HEK293 (cell line): ENCODE measurements at regions not wholly inside any gene's neighbourhood (a gene's known extent, or its start where the extent isn't known, plus 50 kb on each side); places are given as distances from the start of the nearest gene placed in this dataset.

Source experiments
- CTCF ChIA-PET: fragments of 350-600 bp; formaldehyde crosslinking; extraction: SDS; loops from one replicate; lab custom pipeline; 2021; ENCODE audit warnings: antibody characterized with exemption; lab: Yijun Ruan, JAX
- POLR2A ChIA-PET: fragments of 300-600 bp; formaldehyde crosslinking; extraction: SDS; loops from one replicate; lab custom pipeline; 2020; ENCODE audit warnings: antibody characterized with exemption, inconsistent platforms; lab: Yijun Ruan, JAX
- H3K27ac ChIP-seq: fragments of 200-500 bp; sonication (Bioruptor generic); 2 replicates; pipeline ENCODE4 v1.5.1; 2014; ENCODE audit warnings: low read depth, low read length, control low read depth, inconsistent platforms; ENCODE audit errors: extremely low read depth
- H3K36me3 ChIP-seq, 2 experiments: fragments of 200-500 bp in 1 of 2; sonication (Bioruptor generic) in 1 of 2; 1 replicate in 1 of 2; 2 replicates in 1 of 2; pipeline ENCODE4 v1.5.1; 2014 to 2017; ENCODE audit warnings: inconsistent platforms in 2 of 2, low read length in 2 of 2; ENCODE audit not compliant: control insufficient read depth in 2 of 2, insufficient read depth in 1 of 2
- H3K4me1 ChIP-seq: fragments of 200-500 bp; sonication (Bioruptor generic); 2 replicates; pipeline ENCODE4 v1.5.1; 2014; ENCODE audit warnings: mild to moderate bottlenecking, low read length, inconsistent platforms; ENCODE audit not compliant: control insufficient read depth, insufficient read depth
- H3K4me3 ChIP-seq: 2 replicates; pipeline ENCODE4 v1.5.1; 2011; ENCODE audit warnings: low read depth, mild to moderate bottlenecking, control low read depth, low read length, moderate library complexity
- H3K9me3 ChIP-seq: fragments of 200-500 bp; sonication (Bioruptor generic); 2 replicates; pipeline ENCODE4 v1.5.1; 2014; ENCODE audit warnings: low read depth, low read length, inconsistent platforms; ENCODE audit not compliant: control insufficient read depth, insufficient read depth
- GLI2 ChIP-seq: fragments of 450-650 bp; formaldehyde crosslinking; IDR thresholded peaks from 2 replicates; pipeline ENCODE4; 2017; ENCODE audit warnings: missing biosample characterization, missing genetic modification characterization, low read depth, borderline replicate concordance
- HOXA7 ChIP-seq: sonication (generic); formaldehyde crosslinking; IDR thresholded peaks from 2 replicates; pipeline ENCODE4 v1.8.1; 2022; ENCODE audit warnings: missing genetic modification reagents, borderline replicate concordance
- MZF1 ChIP-seq: fragments of 450-650 bp; formaldehyde crosslinking; IDR thresholded peaks from 2 replicates; pipeline ENCODE4 v1.5.1; 2017; ENCODE audit warnings: missing biosample characterization, missing genetic modification characterization, borderline replicate concordance
- OSR2 ChIP-seq: fragments of 450-650 bp; formaldehyde crosslinking; IDR thresholded peaks from 2 replicates; pipeline ENCODE4 v1.5.1; 2016; ENCODE audit warnings: missing biosample characterization, missing genetic modification characterization
- SP2 ChIP-seq: fragments of 450-650 bp; formaldehyde crosslinking; IDR thresholded peaks from 2 replicates; pipeline ENCODE4 v1.5.1; 2016; ENCODE audit warnings: missing biosample characterization, missing genetic modification characterization
- YY1 ChIP-seq: fragments of 450-650 bp; formaldehyde crosslinking; IDR thresholded peaks from 2 replicates; pipeline ENCODE4 v1.5.1; 2018; ENCODE audit warnings: missing biosample characterization, missing genetic modification characterization
- ZBTB20 ChIP-seq: fragments of 450-650 bp; formaldehyde crosslinking; IDR thresholded peaks from 2 replicates; pipeline ENCODE4 v1.5.1; 2016; ENCODE audit warnings: missing biosample characterization, missing genetic modification characterization
- ZNF121 ChIP-seq: fragments of 450-650 bp; formaldehyde crosslinking; IDR thresholded peaks from 2 replicates; pipeline ENCODE4 v1.5.1; 2016; ENCODE audit warnings: missing biosample characterization, missing genetic modification characterization
- ZNF174 ChIP-seq: fragments of 450-650 bp; formaldehyde crosslinking; IDR thresholded peaks from 2 replicates; pipeline ENCODE4 v1.5.0; 2017; ENCODE audit warnings: missing biosample characterization, mild to moderate bottlenecking, missing genetic modification characterization
- ZNF2 ChIP-seq: fragments of 450-650 bp; formaldehyde crosslinking; IDR thresholded peaks from 2 replicates; pipeline ENCODE4 v1.5.1; 2016; ENCODE audit warnings: missing biosample characterization, missing genetic modification characterization
- ZNF23 ChIP-seq: fragments of 450-650 bp; formaldehyde crosslinking; IDR thresholded peaks from 2 replicates; pipeline ENCODE4 v1.5.1; 2016; ENCODE audit warnings: missing biosample characterization, missing genetic modification characterization, borderline replicate concordance
- ZNF433 ChIP-seq: fragments of 450-650 bp; formaldehyde crosslinking; IDR thresholded peaks from 2 replicates; pipeline ENCODE4 v1.5.1; 2016; ENCODE audit warnings: missing biosample characterization, missing genetic modification characterization, low read depth
- ZNF530 ChIP-seq: fragments of 450-650 bp; formaldehyde crosslinking; IDR thresholded peaks from 2 replicates; pipeline ENCODE4 v1.5.1; 2016; ENCODE audit warnings: low read depth, missing biosample characterization, missing genetic modification characterization
- ZNF571 ChIP-seq: fragments of 450-650 bp; formaldehyde crosslinking; IDR thresholded peaks from 2 replicates; pipeline ENCODE4 v1.5.0; 2017; ENCODE audit warnings: missing biosample characterization, missing genetic modification characterization
- ZNF621 ChIP-seq: fragments of 450-650 bp; formaldehyde crosslinking; IDR thresholded peaks from 2 replicates; pipeline ENCODE4 v1.5.1; 2017; ENCODE audit warnings: missing biosample characterization, missing genetic modification characterization
- ZNF707 ChIP-seq: fragments of 450-650 bp; formaldehyde crosslinking; IDR thresholded peaks from 2 replicates; pipeline ENCODE4 v1.5.1; 2016; ENCODE audit warnings: missing biosample characterization, missing genetic modification characterization
- ZNF777 ChIP-seq: fragments of 450-650 bp; formaldehyde crosslinking; IDR thresholded peaks from 2 replicates; pipeline ENCODE4 v1.5.1; 2017; ENCODE audit warnings: missing biosample characterization, missing genetic modification characterization, borderline replicate concordance
- ZNF830 ChIP-seq: fragments of 450-650 bp; IDR thresholded peaks from 2 replicates; pipeline ENCODE4 v1.5.0; 2018; ENCODE audit warnings: missing biosample characterization, missing genetic modification characterization, low read depth, mild to moderate bottlenecking, moderate library complexity
- ZNF843 ChIP-seq: fragments of 450-650 bp; formaldehyde crosslinking; IDR thresholded peaks from 2 replicates; pipeline ENCODE4 v1.5.1; 2016; ENCODE audit warnings: missing biosample characterization, missing genetic modification characterization
- ZSCAN23 ChIP-seq: fragments of 450-650 bp; formaldehyde crosslinking; IDR thresholded peaks from 2 replicates; pipeline ENCODE4 v1.5.1; 2016; ENCODE audit warnings: missing biosample characterization, missing genetic modification characterization
- ZXDB ChIP-seq: fragments of 450-650 bp; formaldehyde crosslinking; IDR thresholded peaks from 2 replicates; pipeline ENCODE4 v1.5.1; 2016; ENCODE audit warnings: missing biosample characterization, missing genetic modification characterization
- TF ChIP-seq, protein P1 (sequence below): fragments of 450-650 bp; formaldehyde crosslinking; IDR thresholded peaks from 2 replicates; pipeline ENCODE4 v1.5.1; 2016; ENCODE audit warnings: missing biosample characterization, missing genetic modification characterization
- TF ChIP-seq, protein P2 (sequence below): sonication (generic); formaldehyde crosslinking; IDR thresholded peaks from 2 replicates; pipeline ENCODE4 v1.8.1; 2022; ENCODE audit warnings: mild to moderate bottlenecking, moderate library complexity, missing genetic modification reagents
- TF ChIP-seq, protein P3 (sequence below): fragments of 450-650 bp; formaldehyde crosslinking; IDR thresholded peaks from 2 replicates; pipeline ENCODE4 v1.5.1; 2016; ENCODE audit warnings: missing biosample characterization, missing genetic modification characterization
- TF ChIP-seq, protein P4 (sequence below): fragments of 450-650 bp; formaldehyde crosslinking; IDR thresholded peaks from 2 replicates; pipeline ENCODE4 v1.5.1; 2016; ENCODE audit warnings: missing biosample characterization, missing genetic modification characterization
- TF ChIP-seq, protein P5 (sequence below): fragments of 450-650 bp; formaldehyde crosslinking; IDR thresholded peaks from 2 replicates; pipeline ENCODE4 v1.5.1; 2016; ENCODE audit warnings: missing biosample characterization, missing genetic modification characterization

DNA sequence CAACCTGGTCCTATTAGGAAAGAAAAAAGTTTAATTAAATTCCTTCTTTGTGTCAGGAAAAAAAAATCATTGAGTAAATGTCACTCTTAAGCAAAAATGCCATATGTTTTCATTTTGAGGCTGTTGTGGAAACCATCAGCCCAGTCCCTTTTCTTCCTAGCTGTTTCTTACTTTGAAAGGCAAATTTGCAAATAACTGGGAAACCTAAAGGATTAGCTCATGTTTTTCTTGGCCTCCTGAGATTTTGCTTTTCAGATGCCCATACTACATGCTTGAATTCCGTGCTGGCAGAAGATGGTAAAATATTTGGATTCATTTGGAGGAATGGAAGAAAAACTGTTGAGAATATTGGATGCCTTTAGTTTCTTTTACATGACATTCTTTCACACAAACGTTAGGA is 182.1 kb upstream of the ADAMTS5 start (continued):
- TF ChIP-seq, protein P1, sequence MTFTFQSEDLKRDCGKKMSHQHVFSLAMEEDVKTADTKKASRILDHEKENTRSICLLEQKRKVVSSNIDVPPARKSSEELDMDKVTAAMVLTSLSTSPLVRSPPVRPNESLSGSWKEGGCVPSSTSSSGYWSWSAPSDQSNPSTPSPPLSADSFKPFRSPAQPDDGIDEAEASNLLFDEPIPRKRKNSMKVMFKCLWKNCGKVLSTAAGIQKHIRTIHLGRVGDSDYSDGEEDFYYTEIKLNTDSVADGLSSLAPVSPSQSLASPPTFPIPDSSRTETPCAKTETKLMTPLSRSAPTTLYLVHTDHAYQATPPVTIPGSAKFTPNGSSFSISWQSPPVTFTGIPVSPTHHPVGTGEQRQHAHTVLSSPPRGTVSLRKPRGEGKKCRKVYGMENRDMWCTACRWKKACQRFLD (tag by site-specific recombination), result no peak
- no peak for TF ChIP-seq ZNF621 (tag by site-specific recombination)
- TF ChIP-seq, protein P2, sequence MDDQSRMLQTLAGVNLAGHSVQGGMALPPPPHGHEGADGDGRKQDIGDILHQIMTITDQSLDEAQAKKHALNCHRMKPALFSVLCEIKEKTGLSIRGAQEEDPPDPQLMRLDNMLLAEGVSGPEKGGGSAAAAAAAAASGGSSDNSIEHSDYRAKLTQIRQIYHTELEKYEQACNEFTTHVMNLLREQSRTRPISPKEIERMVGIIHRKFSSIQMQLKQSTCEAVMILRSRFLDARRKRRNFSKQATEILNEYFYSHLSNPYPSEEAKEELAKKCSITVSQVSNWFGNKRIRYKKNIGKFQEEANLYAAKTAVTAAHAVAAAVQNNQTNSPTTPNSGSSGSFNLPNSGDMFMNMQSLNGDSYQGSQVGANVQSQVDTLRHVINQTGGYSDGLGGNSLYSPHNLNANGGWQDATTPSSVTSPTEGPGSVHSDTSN (CRISPR knock-in tag), result no peak
- TF ChIP-seq GLI2 (tag by site-specific recombination), result no peak
- no peak for TF ChIP-seq ZSCAN23

DNA sequence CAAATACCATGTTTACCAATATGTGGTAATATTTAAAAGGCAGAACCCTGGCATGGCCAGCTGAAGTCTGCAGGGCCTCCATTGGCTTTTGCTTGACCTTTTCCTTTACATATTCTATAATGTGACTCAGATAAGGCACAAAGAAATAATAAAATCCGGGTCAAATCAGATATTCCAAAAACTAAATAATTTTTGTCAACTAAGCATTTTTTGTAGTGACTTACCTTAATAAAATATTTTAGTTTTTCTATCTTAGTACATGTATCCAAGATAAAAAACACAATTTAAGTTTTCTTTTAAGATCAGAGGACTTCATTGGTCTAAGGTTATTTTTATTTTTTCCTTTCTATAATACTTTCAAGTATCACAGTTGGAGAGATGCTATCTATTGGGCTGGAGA is 179.4 kb upstream of the ADAMTS5 start:
- H3K36me3 ChIP-seq, result no peaks in the 10 kb centered on the region
- CTCF ChIA-PET, result no interaction called here
- H3K4me3 ChIP-seq, result no peak overlapping the region
- H3K27ac ChIP-seq, result no peak overlapping the region
- TF ChIP-seq ZNF121 (tag by site-specific recombination) (no peak), ZNF571 (tag by site-specific recombination) (no peak), ZNF433 (tag by site-specific recombination) (no peak), ZNF174 (no peak)
- POLR2A ChIA-PET, result no interaction called here
- H3K4me1 ChIP-seq, result no peaks in the 10 kb centered on the region
- H3K9me3 ChIP-seq, result no peaks in the 10 kb centered on the region

DNA sequence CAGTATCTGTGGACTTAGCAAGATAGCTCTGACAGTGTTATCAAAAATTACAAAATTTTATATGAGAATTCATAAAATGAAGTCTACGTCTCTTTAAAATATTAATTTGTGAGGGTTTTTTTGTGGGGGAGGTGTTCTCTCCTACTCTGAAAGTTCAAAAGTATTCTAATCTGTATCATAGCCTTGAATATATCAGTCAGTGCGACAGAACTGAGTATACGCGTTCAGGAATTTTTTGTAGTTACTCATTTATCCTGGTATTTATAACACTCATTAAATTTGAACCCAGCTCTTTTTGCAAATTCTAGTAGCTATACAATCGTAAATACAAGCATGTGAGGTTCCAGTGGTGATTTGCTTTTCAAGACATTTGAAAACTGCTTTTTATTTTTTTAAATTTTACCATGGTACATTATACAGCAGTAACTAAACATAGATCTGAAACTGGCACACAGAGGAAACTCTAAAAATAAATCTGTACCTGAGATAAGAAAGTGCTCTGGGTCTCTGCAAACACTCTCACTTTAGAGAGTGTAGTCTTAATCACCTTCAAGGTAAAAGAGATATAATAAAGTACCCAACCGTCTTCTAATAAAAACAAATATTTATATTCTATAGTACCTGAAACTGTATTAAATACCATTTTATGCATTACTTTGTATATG is 178.4 kb upstream of the ADAMTS5 start:
- H3K4me3 ChIP-seq, result no peak overlapping the region
- TF ChIP-seq SP2 (tag by site-specific recombination) (no peak), ZNF2 (tag by site-specific recombination) (no peak), ZNF23 (tag by site-specific recombination) (no peak), ZXDB (tag by site-specific recombination) (no peak), ZNF707 (tag by site-specific recombination) (no peak), ZNF433 (tag by site-specific recombination) (no peak), ZNF830 (tag by site-specific recombination) (no peak), ZNF777 (tag by site-specific recombination) (no peak), ZNF530 (no peak), OSR2 (tag by site-specific recombination) (no peak), HOXA7 (CRISPR knock-in tag) (no peak), YY1 (no peak), ZNF843 (tag by site-specific recombination) (no peak), ZBTB20 (tag by site-specific recombination) (no peak), MZF1 (tag by site-specific recombination) (no peak)
- TF ChIP-seq, protein P3, sequence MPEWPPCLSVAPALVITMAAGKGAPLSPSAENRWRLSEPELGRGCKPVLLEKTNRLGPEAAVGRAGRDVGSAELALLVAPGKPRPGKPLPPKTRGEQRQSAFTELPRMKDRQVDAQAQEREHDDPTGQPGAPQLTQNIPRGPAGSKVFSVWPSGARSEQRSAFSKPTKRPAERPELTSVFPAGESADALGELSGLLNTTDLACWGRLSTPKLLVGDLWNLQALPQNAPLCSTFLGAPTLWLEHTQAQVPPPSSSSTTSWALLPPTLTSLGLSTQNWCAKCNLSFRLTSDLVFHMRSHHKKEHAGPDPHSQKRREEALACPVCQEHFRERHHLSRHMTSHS (tag by site-specific recombination), result no peak
- TF ChIP-seq, protein P4, sequence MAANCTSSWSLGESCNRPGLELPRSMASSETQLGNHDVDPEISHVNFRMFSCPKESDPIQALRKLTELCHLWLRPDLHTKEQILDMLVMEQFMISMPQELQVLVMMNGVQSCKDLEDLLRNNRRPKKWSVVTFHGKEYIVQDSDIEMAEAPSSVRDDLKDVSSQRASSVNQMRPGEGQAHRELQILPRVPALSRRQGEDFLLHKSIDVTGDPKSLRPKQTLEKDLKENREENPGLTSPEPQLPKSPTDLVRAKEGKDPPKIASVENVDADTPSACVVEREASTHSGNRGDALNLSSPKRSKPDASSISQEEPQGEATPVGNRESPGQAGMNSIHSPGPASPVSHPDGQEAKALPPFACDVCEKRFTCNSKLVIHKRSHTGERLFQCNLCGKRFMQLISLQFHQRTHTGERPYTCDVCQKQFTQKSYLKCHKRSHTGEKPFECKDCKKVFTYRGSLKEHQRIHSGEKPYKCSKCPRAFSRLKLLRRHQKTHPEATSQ, result no peak
- TF ChIP-seq, protein P5, sequence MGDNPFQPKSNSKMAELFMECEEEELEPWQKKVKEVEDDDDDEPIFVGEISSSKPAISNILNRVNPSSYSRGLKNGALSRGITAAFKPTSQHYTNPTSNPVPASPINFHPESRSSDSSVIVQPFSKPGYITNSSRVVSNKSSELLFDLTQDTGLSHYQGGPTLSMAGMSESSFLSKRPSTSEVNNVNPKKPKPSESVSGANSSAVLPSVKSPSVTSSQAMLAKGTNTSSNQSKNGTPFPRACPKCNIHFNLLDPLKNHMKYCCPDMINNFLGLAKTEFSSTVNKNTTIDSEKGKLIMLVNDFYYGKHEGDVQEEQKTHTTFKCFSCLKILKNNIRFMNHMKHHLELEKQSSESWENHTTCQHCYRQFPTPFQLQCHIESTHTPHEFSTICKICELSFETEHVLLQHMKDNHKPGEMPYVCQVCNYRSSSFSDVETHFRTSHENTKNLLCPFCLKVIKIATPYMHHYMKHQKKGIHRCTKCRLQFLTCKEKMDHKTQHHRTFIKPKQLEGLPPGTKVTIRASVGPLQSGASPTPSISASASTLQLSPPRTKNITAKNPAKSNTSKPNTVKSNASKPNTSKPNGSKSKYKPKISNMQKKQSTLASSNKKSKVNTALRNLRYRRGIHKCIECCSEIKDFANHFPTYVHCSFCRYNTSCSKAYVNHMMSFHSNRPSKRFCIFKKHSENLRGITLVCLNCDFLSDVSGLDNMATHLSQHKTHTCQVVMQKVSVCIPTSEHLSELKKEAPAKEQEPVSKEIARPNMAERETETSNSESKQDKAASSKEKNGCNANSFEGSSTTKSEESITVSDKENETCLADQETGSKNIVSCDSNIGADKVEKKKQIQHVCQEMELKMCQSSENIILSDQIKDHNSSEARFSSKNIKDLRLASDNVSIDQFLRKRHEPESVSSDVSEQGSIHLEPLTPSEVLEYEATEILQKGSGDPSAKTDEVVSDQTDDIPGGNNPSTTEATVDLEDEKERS (tag by site-specific recombination), result no peak
- TF ChIP-seq, all 188 proteins: peak for 0
- Histone ChIP-seq H3K36me3 (no peaks in the 10 kb centered on the region), H3K4me1 (no peaks in the 10 kb centered on the region), H3K9me3 (no peaks in the 10 kb centered on the region), H3K27ac (no peak overlapping the region)
- ChIA-PET POLR2A (no interaction called here), CTCF (interaction anchor here (0.7 to 1.1 kb wide), 2 partner anchors 99 to 1303 kb away, joined by 3 to 4 read pairs; no protein-coding TSS in a partner anchor)
